ENCODE measurements at regions not wholly inside any gene's neighbourhood (a gene's known extent, or its start where the extent isn't known, plus 50 kb on each side); places are given as distances from the start of the nearest gene placed in this dataset.

GRCh38 chr1:184889166-184889565 lies 85.1 kb downstream of the NIBAN1 start:
- H3K36me3 Mint-ChIP-seq = no peaks in the 10 kb centered on the region
- H3K27me3 Mint-ChIP-seq = peaks cover 7% of the 10 kb centered on the region
- H3K9me3 Mint-ChIP-seq = no peaks in the 10 kb centered on the region
- H3K4me3 Mint-ChIP-seq = no peak overlapping the region
- peaks cover 10% of the 10 kb centered on the region for H3K4me1 Mint-ChIP-seq (ENCODE audit: unreplicated experiment)
- no peak overlapping the region for H3K27ac Mint-ChIP-seq
- no peak for DNase-seq (ENCODE audit: extremely low spot score, unreplicated experiment)
- TF ChIP-seq, protein P1, sequence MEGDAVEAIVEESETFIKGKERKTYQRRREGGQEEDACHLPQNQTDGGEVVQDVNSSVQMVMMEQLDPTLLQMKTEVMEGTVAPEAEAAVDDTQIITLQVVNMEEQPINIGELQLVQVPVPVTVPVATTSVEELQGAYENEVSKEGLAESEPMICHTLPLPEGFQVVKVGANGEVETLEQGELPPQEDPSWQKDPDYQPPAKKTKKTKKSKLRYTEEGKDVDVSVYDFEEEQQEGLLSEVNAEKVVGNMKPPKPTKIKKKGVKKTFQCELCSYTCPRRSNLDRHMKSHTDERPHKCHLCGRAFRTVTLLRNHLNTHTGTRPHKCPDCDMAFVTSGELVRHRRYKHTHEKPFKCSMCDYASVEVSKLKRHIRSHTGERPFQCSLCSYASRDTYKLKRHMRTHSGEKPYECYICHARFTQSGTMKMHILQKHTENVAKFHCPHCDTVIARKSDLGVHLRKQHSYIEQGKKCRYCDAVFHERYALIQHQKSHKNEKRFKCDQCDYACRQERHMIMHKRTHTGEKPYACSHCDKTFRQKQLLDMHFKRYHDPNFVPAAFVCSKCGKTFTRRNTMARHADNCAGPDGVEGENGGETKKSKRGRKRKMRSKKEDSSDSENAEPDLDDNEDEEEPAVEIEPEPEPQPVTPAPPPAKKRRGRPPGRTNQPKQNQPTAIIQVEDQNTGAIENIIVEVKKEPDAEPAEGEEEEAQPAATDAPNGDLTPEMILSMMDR (conservative IDR thresholded peaks at IDR 0.05) = no peak

DNA sequence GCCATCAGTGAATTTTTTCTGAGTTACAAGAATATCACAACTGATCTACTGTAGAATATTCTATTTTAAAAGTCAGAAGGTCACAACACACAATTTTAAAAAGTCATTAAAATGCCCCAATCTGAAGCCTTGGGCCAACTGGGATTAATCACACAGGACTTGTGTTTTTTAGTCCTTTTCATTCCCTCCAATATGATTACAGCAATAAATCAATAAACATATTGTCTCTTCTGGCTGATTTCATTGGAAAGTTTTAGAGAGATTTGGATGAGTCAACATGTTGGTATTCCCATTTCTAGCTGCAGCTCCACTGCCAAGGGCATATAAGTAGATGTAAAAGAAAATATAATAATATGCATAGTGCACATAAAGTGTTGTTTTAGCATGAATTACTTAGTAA lies 85.8 kb downstream of the NIBAN1 start:
- TF ChIP-seq, protein P1 (conservative IDR thresholded peaks at IDR 0.05) = no peak
- no peak overlapping the region for H3K4me3 Mint-ChIP-seq
- no peak overlapping the region for H3K27ac Mint-ChIP-seq
- peaks cover 4% of the 10 kb centered on the region for H3K27me3 Mint-ChIP-seq
- peaks cover 10% of the 10 kb centered on the region for H3K4me1 Mint-ChIP-seq (ENCODE audit: unreplicated experiment)
- DNase-seq (ENCODE audit: extremely low spot score, unreplicated experiment) = no peak
- no peaks in the 10 kb centered on the region for H3K36me3 Mint-ChIP-seq
- H3K9me3 Mint-ChIP-seq = no peaks in the 10 kb centered on the region

DNA sequence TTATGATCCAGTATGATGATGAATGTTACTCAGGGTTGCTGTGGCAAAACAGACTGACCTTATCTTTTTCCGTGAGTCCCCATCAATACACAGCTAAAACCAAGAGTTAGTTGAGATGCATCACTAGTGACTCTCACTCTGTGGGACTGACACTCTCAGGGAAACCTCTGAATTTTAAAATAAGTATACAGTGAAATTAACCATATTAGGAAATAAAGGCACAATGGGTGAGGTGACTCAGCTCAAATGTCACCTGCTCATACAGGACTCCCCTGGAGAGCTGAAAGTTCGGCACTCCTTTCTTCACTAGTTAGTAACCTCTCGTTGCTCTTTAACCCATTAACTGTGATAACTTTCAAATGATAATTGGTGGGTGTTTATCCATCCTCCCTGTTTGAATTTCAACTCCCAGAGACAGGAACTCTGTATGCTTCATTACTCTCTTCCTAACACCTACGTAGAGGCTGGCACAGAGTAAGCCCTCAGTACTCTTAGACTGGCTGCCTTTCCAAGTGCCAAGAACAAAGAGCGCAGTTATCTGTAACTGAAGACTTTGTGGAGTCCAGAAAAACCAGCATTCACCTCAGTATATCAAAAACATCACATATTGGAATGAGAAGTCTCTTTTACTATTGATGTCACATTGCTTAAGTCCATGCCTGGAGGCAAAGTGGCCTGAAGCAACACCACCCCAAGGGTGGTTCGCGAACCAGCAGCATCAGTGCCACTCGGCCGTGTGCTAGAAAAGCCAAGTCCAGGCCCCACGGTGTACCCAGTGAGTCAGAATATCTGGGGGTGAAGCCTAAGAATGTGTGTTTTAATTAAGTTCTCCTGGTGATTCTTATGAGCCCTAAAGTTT lies 91.1 kb downstream of the NIBAN1 start:
- no peak for DNase-seq (ENCODE audit: extremely low spot score, unreplicated experiment)
- Mint-ChIP-seq H3K4me1 (ENCODE audit: unreplicated experiment) (no peaks in the 10 kb centered on the region), H3K4me3 (no peak overlapping the region), H3K27ac (no peak overlapping the region), H3K36me3 (no peaks in the 10 kb centered on the region), H3K9me3 (no peaks in the 10 kb centered on the region), H3K27me3 (peaks cover 4% of the 10 kb centered on the region)
- TF ChIP-seq, protein P1 (conservative IDR thresholded peaks at IDR 0.05) = no peak

DNA sequence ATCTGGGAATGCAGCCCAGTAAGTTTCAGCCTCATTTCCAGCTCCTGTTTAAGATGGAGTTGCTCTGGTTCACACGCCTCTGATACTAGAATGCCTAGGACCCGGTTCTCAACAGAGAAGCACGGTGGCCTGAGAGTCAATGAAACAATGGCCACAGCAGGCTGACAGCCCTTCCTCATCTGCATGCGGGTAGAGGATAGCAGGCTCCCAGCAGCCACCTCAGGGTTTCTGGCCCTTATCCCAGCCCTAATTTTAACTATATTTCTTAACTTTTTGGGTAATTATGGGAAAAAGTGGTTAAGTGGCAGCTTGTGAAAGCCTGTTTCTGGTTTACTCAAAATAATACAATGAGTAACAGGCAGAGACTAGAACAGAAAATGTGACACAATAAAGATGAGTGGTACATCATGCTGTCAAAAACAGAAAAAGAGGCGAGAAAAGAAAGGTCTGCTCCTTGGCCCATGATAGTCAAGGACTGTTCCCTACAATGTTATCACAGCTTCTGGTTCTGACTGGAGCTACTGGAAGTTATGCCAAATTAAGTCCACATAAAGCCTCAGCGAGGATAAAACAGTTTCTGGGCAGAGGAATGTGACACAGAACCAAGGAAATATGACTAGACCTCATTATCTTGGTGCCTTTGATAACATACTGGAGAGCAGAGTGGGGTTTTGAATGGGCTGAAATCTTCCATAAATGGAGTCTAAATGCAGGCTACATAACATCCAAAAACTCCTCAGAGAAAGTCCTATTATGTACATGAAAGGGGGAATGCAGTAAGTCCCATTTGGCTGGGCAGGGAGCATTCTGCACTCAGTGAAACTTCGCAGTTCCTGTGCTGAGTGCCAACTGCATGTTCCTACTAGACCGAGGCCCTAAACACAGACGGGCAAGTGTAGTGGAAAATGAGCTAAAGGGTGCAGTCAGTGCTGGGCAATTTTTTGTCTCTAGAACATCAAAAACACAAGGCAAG lies 92.1 kb downstream of the NIBAN1 start:
- H3K9me3 Mint-ChIP-seq = no peaks in the 10 kb centered on the region
- no peaks in the 10 kb centered on the region for H3K36me3 Mint-ChIP-seq
- TF ChIP-seq, protein P1 (conservative IDR thresholded peaks at IDR 0.05) = no peak
- no peaks in the 10 kb centered on the region for H3K4me1 Mint-ChIP-seq (ENCODE audit: unreplicated experiment)
- no peak overlapping the region for H3K4me3 Mint-ChIP-seq
- peaks cover 4% of the 10 kb centered on the region for H3K27me3 Mint-ChIP-seq
- DNase-seq (ENCODE audit: extremely low spot score, unreplicated experiment) = no peak
- H3K27ac Mint-ChIP-seq = no peak overlapping the region

GRCh38 chr1:184879876-184880557 lies 94.3 kb downstream of the NIBAN1 start:
- H3K4me1 Mint-ChIP-seq (ENCODE audit: unreplicated experiment) = no peaks in the 10 kb centered on the region
- no peak for DNase-seq (ENCODE audit: extremely low spot score, unreplicated experiment)
- TF ChIP-seq, protein P1 (conservative IDR thresholded peaks at IDR 0.05) = no peak
- no peaks in the 10 kb centered on the region for H3K36me3 Mint-ChIP-seq
- no peak overlapping the region for H3K4me3 Mint-ChIP-seq
- no peak overlapping the region for H3K27ac Mint-ChIP-seq
- H3K9me3 Mint-ChIP-seq = no peaks in the 10 kb centered on the region
- no peaks in the 10 kb centered on the region for H3K27me3 Mint-ChIP-seq

Data from type B pancreatic cell (in vitro differentiated cells).